WTC11 (cell line): ENCODE measurements at regions not wholly inside any gene's neighbourhood (a gene's known extent, or its start where the extent isn't known, plus 50 kb on each side); places are given as distances from the start of the nearest gene placed in this dataset.

ENCODE experiments used
- ATF1 ChIP-seq: sonication (generic); formaldehyde crosslinking; IDR thresholded peaks from 2 replicates; pipeline ENCODE4 v1.8.1; 2023; ENCODE audit warnings: mild to moderate bottlenecking, moderate library complexity, missing genetic modification reagents
- FOXP4 ChIP-seq: sonication (generic); formaldehyde crosslinking; IDR thresholded peaks from 2 replicates; pipeline ENCODE4 v1.8.0; 2022; ENCODE audit warnings: mild to moderate bottlenecking, missing genetic modification reagents
- JUN ChIP-seq: sonication (generic); formaldehyde crosslinking; IDR thresholded peaks from 2 replicates; pipeline ENCODE4 v1.8.0; 2023; ENCODE audit warnings: mild to moderate bottlenecking, missing genetic modification reagents
- NR3C1 ChIP-seq: sonication (generic); formaldehyde crosslinking; conservative IDR thresholded peaks from 2 replicates; pipeline ENCODE4 v1.8.1; 2023; ENCODE audit warnings: low read depth, mild to moderate bottlenecking, missing genetic modification reagents
- PREB ChIP-seq: sonication (generic); formaldehyde crosslinking; IDR thresholded peaks from 2 replicates; pipeline ENCODE4 v1.8.1; 2022; ENCODE audit warnings: mild to moderate bottlenecking, missing genetic modification reagents, moderate library complexity, borderline replicate concordance
- ZNF423 ChIP-seq: fragments of 250-450 bp; sonication (Bioruptor Pico); IDR thresholded peaks from 2 replicates; pipeline ENCODE4 v2.1.2; 2022; ENCODE audit warnings: mild to moderate bottlenecking, moderate library complexity
- TF ChIP-seq, protein P1 (sequence below): fragments of 200-600 bp; IDR thresholded peaks from 2 replicates; pipeline ENCODE4 v1.8.0; 2022; ENCODE audit warnings: antibody characterized with exemption

DNA sequence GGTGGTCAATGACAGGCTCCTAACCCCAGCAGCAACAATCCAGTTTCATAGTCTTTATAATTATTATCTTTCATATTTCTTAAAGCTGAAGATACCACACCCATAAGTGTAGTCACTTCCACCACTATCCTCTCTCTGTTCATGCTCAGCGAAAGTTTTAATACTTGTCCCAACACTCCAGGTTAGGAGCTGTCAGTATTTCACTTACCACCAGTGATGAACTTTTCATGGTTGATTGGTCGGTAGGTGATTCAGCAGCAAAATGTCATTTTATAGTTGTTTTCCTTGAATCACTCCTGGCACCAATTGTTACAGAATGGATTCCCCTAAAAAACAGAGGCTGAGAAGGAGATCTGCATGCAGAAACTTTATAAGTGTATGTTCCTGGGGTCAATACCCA is 324.9 kb downstream of the CCDC85A start:
- TF ChIP-seq JUN (CRISPR knock-in tag) (no peak), PREB (no peak), ATF1 (no peak), FOXP4 (CRISPR knock-in tag) (no peak), ZNF423 (CRISPR knock-in tag) (no peak), NR3C1 (CRISPR knock-in tag) (no peak)
- TF ChIP-seq, protein P1, sequence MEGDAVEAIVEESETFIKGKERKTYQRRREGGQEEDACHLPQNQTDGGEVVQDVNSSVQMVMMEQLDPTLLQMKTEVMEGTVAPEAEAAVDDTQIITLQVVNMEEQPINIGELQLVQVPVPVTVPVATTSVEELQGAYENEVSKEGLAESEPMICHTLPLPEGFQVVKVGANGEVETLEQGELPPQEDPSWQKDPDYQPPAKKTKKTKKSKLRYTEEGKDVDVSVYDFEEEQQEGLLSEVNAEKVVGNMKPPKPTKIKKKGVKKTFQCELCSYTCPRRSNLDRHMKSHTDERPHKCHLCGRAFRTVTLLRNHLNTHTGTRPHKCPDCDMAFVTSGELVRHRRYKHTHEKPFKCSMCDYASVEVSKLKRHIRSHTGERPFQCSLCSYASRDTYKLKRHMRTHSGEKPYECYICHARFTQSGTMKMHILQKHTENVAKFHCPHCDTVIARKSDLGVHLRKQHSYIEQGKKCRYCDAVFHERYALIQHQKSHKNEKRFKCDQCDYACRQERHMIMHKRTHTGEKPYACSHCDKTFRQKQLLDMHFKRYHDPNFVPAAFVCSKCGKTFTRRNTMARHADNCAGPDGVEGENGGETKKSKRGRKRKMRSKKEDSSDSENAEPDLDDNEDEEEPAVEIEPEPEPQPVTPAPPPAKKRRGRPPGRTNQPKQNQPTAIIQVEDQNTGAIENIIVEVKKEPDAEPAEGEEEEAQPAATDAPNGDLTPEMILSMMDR: no peak
